Iris pigment epithelial cell (primary cell): ENCODE measurements at regions not wholly inside any gene's neighbourhood (a gene's known extent, or its start where the extent isn't known, plus 50 kb on each side); places are given as distances from the start of the nearest gene placed in this dataset.
"Not testable (repeated sequence)": the region's sequence is repeated elsewhere in the genome, so short reads cannot be mapped to it uniquely, and the experiment has no call there.

ENCODE experiments used
- DNase-seq: peaks from one replicate; pipeline ENCODE4 v3.0.0-alpha.2; 2011; ENCODE audit warnings: low read depth

DNA sequence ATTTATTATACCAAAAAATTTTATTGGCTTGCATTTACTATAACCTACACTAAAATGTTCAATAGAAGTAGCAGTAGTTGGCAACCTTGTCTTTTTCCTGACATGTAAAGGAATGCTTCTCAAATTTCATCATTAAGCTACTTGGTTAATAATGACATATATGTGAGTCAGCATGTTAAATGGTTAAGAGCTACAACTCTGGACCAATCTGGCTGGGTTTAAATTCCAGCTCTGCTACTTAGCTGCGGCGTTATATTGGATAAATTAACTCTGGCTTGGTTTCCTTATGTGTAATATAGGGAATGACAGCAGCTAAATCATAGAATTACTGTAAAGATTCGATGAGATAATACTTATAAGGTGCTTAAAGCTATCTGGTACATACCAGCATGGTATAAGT is 53.7 kb upstream of the OTOGL start:
- peak; percentile 77 for DNase-seq

DNA sequence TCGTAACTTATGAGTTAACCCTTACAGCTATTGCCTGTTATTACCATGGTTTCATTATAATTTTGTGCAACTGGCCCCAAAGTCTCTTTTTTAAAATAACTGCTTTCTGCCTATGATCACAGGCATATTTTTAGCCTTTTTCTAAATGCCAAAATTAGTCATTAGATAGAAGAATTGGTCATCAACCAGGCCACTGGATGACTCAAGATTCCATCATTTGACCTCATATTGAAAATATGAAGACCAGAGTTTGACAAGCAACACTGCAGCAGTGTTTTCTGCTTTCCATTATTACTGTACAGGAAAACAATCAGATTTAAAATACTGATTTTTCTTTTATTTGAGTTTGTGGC is 54.7 kb upstream of the OTOGL start:
- DNase-seq, result peak; percentile 89

DNA sequence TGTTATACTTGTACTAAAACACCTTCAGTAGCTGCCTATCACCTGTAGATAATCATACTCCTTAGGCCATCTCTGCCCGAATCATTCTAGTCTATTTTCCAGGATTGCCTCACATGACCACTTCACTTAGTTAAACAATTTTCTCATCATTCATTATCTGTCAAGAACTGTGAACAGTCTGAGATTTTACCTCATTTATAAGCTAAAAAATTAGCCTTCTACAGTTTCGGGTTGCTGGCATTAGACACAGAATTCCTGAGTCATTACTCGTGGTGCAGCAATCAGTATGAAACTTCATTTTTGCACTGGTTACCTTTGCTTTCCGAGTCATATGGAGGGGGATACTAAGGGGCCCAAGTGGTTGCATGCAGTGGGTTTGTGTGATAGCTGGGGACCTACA is 57.6 kb upstream of the OTOGL start:
- peak; percentile 65 for DNase-seq

DNA sequence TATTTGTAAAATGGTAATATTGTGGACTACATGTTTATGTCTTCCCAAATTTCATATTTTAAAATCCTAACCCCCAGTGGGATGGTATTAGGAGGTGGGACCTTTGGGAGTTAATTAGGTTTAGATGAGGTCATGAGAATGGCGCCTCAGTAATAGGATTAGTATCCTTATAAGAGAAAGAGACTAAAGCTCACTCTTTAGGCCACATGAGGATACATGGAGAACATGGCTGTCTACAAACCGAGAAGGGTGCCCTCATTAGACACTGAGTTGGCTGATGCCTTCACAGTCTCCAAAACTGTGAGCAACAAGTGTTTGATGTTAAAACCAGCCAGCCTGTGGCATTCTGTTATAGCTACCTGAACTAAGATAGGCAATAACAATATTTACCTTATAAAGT is 58.3 kb upstream of the OTOGL start:
- no peak for DNase-seq

GRCh38 chr12:80040075-80040738 is 59.1 kb upstream of the OTOGL start:
- DNase-seq, result peak; percentile 72

- no peak for DNase-seq
Observed at GRCh38 chr12:80038062-80038560, 61.2 kb upstream of the OTOGL start.

GRCh38 chr12:80033448-80033847 is 65.9 kb upstream of the OTOGL start:
- DNase-seq, result peak; percentile 85

DNA sequence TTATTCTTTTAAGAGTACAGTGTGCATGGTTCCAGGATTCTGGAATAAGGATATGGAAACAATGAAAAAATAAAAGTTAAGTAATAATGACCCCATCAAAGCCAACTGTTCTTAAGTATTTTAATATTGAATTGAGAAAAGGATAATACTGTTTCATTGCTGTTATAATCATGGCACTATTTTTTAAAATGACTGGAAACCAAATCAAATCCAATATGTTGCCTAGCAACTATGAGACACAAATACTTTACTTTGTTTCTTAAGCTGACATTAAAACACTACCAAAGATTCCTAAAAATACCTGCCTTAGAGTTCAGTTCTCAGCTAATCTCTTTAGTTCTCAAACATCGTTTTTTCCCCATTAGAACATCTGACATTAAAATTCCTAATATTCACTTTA is 66.4 kb upstream of the OTOGL start:
- DNase-seq, result no peak

GRCh38 chr12:80031229-80031628 is 68.1 kb upstream of the OTOGL start:
- no peak for DNase-seq

DNA sequence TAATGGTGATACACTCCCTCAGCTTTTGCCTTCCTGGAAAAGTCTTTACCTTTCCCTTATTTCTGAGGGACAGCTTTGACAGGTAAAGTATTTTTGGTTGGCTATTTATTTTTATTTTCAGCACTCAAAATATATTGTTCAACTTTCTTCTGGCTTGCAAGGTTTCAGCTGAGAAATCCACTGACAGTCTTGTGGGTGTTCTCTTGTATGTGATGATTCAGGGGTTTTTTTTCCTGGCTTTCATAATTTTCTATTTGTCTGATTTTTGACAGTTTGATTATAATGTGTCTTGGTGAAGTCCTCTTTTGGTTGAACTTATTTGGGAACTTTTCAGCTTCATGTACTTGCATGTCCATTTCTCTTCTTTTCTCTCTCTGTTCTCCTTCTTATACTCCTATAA is 73.7 kb upstream of the OTOGL start:
- DNase-seq, result no peak

- no peak for DNase-seq
Observed at GRCh38 chr12:80019691-80020090, 79.6 kb upstream of the OTOGL start.

DNA sequence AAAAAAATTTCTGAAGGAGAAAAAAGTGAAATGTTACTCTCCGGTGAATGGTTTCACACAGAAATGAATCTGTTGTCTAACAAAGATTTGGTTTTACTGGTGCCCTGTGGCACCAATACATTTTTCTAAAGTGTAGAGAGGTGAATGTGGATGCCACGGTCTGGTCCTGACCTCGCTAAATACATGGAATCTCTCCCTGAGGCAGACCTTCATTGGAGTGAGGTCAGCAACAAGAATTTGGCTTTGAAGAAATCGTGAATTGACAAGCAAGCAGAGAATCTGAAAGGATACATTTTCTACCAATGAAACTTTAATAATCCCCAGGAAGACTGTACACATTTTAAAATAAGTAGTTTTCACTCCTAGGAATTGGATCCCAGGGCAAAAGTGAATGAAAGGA is 81.2 kb upstream of the OTOGL start:
- DNase-seq, result no peak

- DNase-seq, result no peak
Observed at GRCh38 chr12:80017261-80017870, 82.0 kb upstream of the OTOGL start.

DNA sequence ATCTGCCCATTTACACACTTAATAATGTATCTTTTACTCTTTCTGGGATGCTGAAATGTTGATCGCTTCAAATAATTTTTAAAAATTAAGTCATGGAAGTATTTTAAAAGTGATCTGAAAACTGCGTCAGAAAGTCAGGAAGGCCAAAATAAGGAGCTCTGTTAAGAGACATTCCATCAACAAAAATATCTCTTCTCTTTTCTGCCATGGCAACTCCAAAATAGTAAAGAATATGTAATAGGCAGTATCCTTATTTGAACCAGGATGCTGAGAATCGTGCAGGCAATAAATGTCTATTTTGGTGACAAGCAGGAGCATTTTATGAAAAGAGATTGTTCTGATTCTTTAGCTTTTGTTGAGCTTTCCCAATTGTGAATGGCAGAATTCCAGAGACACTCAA is 81.8 kb upstream of the PPP1R12A start:
- DNase-seq, result no peak

DNA sequence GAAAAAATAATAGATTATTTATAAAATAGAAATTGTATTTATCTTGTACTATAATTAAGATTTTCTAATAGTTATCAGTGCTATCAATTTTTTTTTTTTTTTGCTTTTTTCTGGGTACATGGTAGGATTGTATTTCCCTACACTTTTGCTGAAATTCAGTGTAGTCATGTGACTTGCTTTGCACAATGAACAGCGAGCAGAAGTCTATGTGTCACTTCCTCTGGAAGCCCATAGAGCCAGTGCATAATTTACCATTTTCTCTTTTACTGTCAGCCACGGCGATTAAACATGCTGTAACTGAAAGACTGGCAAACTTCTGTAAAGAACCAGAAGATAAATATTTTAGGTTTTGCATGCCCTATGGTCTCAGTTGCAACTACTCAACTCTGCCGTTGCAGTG is 80.8 kb upstream of the PPP1R12A start:
- no peak for DNase-seq

DNA sequence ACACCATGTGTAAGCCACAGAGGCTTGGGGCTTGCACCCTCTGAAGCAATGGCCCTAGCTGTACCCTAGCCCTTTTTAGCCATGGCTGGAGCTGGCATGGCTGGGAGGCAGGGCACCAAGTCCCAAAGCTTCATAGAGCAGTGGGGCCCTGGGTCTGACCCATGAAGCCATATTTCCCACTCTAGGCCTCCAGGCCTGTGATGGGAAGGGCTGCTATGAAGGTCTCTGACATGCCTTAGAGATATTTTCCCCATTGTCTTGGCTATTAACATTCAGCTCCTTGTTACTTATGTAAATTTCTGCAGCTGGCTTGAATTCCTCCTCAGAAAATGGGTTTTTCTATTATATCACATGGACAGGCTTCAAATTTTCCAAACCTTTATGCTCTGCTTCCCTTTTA is 68.8 kb upstream of the PPP1R12A start:
- DNase-seq, result not testable (repeated sequence)

GRCh38 chr12:80001562-80001961 is 66.7 kb upstream of the PPP1R12A start:
- no peak for DNase-seq

GRCh38 chr12:80000831-80001230 is 65.9 kb upstream of the PPP1R12A start:
- DNase-seq, result no peak

DNA sequence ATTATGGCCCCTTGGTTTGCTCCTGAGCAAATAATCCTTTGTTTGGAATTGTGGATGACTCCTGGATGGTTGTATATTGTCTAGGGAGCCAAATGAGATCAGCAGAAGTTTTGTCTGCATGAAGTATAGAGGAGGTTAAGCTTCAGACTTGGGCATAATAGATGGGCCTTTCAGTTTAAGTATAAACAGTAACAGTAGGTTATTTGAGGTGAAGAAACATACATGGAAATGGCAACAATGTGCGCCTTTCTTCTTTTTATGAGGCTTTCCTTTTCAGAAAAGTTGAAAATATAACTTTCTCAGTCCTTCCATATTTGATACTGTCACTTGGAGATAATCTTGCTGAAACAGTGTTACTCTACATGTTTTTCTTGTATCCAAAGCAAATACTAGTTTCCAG is 63.7 kb upstream of the PPP1R12A start:
- DNase-seq, result no peak

GRCh38 chr12:79997096-79997791 is 62.3 kb upstream of the PPP1R12A start:
- DNase-seq, result no peak

GRCh38 chr12:79995385-79996084 is 60.6 kb upstream of the PPP1R12A start:
- DNase-seq, result not testable (repeated sequence)

GRCh38 chr12:79993106-79993862 is 58.4 kb upstream of the PPP1R12A start:
- DNase-seq, result no peak
